Prostate gland (tissue), 2 donors: ENCODE measurements at regions not wholly inside any gene's neighbourhood (a gene's known extent, or its start where the extent isn't known, plus 50 kb on each side); places are given as distances from the start of the nearest gene placed in this dataset.
"Not testable (repeated sequence)": the region's sequence is repeated elsewhere in the genome, so short reads cannot be mapped to it uniquely, and the experiment has no call there.

ENCODE experiments used
- DNase-seq: peaks from one replicate; pipeline ENCODE4 v3.0.0-alpha.2; 2019; ENCODE audit warnings: low spot score
- H3K27ac ChIP-seq, 2 donors: fragments of 200-600 bp; sonication (generic); 2 replicates each; pipeline ENCODE4 v1.5.1; 2017 to 2019
- H3K27me3 ChIP-seq: fragments of 200-600 bp; sonication (generic); replicated peaks from 2 replicates; pipeline ENCODE4 v1.5.1; 2019; ENCODE audit not compliant: insufficient read depth
- H3K36me3 ChIP-seq, 2 donors: fragments of 200-600 bp; sonication (generic); 1 replicate in 1 of 2; 2 replicates in 1 of 2; pipeline versions ENCODE4 v1.5.1 to v1.8.1; 2017 to 2019
- H3K4me1 ChIP-seq: fragments of 200-600 bp; sonication (generic); replicated peaks from 2 replicates; pipeline ENCODE4 v1.5.1; 2019
- H3K4me3 ChIP-seq, 2 donors: fragments of 200-600 bp; sonication (generic); 2 replicates each; pipeline ENCODE4 v1.5.1; 2017 to 2019
- H3K9me3 ChIP-seq: fragments of 200-600 bp; sonication (generic); 2 replicates; pipeline ENCODE4 v1.5.1; 2017
- CTCF ChIP-seq, 4 experiments: fragments of 200-600 bp in 2 of 4; fragments of 450-650 bp in 2 of 4; sonication (generic) in 2 of 4; IDR thresholded peaks; 1 replicate in 3 of 4; 2 replicates in 1 of 4; pipeline ENCODE4 v1.5.1; 2016 to 2019; ENCODE audit warnings: antibody characterized with exemption in 4 of 4, mild to moderate bottlenecking in 2 of 4, moderate library complexity in 2 of 4
- POLR2A ChIP-seq: fragments of 450-650 bp; IDR thresholded peaks from one replicate; pipeline ENCODE4 v1.6.1; 2016; ENCODE audit warnings: antibody characterized with exemption, mild to moderate bottlenecking
- POLR2AphosphoS5 ChIP-seq: sonication (generic); formaldehyde crosslinking; IDR thresholded peaks from one replicate; pipeline ENCODE4 v1.6.1; 2017; ENCODE audit warnings: antibody characterized with exemption
- WGBS: methylation state at CpG from one replicate; pipeline ENCODE4 v1.1.5; 2018; 5-methylcytosine and 5-hydroxymethylcytosine counted together
- intact Hi-C: fragments of 100-400 bp; cut with DNase I; formaldehyde crosslinking; loops from one replicate; pipeline ENCODE4 v1.14.2; 2022

DNA sequence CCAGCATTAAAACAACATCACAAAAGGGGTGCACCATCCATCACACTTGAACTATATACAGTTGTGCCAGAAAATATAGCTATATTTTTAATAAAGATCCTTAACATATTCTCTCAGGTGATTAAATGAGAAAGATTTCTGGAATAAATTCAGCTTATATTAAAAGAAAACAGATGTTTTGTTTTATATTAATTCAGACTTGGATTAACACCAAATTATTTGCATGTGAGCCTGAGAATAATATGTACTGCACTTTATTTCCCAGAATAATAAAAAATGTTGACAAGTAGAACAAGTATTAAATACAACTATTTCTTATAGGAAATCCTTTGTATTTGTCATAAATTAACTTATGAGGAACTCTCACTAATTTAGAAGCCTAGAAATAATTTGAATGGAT lies 1467.4 kb downstream of the RAPGEF2 start:
- H3K9me3 ChIP-seq: no peaks in the 10 kb centered on the region

DNA sequence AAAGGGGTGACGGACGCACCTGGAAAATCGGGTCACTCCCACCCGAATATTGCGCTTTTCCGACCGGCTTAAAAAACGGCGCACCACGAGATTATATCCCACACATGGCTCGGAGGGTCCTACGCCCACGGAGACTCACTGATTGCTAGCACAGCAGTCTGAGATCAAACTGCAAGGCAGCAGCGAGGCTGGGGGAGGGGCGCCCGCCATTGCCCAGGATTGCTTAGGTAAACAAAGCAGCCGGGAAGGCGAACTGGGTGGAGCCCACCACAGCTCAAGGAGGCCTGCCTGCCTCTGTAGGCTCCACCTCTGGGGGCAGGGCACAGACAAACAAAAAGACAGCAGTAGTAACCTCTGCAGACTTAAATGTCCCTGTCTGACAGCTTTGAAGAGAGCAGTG lies 1471.4 kb downstream of the RAPGEF2 start:
- H3K9me3 ChIP-seq, DNase-seq, intact Hi-C loops, H3K4me1 ChIP-seq, H3K27me3 ChIP-seq, H3K4me3 ChIP-seq, H3K27ac ChIP-seq, H3K36me3 ChIP-seq: not testable (repeated sequence)
- 83% methylated on average over 18 of the region's 18 CpGs for WGBS

More for the DNA sequence above, 1467.4 kb downstream of the RAPGEF2 start:
- no peak for TF ChIP-seq POLR2A
- no peak for TF ChIP-seq POLR2AphosphoS5
- no peak for TF ChIP-seq CTCF (IDR thresholded peaks at IDR 0.05)
- intact Hi-C loops: no loop called here
- no peaks in the 10 kb centered on the region for H3K36me3 ChIP-seq
- H3K27ac ChIP-seq: no peak overlapping the region
- no peaks in the 10 kb centered on the region for H3K27me3 ChIP-seq
- H3K4me3 ChIP-seq: no peak overlapping the region
- DNase-seq: no peak
- H3K4me1 ChIP-seq: no peaks in the 10 kb centered on the region

DNA sequence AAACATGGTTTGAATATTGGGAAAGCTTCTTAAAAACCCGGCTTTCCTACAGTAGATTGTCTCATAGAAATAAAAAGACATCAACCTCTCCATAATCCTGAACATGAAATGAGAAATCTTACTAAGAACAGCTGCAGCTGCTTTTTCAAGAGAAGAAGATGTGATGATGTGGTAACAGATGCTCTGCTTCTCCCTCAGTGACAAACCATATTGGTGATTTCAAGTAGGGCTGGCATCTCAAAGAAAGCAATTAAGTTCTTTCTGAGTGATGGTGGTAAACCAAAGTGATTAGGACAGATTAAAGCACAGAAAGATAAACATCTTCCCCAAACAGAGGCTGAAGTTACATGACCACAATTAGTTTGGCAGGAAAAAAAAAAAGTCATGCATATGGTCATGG lies 1477.7 kb downstream of the RAPGEF2 start:
- WGBS: 92% methylated on average over 1 of the region's 1 CpG
- intact Hi-C loops: no loop called here
- Histone ChIP-seq H3K4me1 (no peaks in the 10 kb centered on the region), H3K27me3 (no peaks in the 10 kb centered on the region), H3K36me3 (no peaks in the 10 kb centered on the region), H3K4me3 (no peak overlapping the region), H3K27ac (no peak overlapping the region), H3K9me3 (no peaks in the 10 kb centered on the region)
- TF ChIP-seq POLR2A: no peak
- TF ChIP-seq CTCF (IDR thresholded peaks at IDR 0.05): no peak
- no peak for TF ChIP-seq POLR2AphosphoS5
- DNase-seq: no peak

DNA sequence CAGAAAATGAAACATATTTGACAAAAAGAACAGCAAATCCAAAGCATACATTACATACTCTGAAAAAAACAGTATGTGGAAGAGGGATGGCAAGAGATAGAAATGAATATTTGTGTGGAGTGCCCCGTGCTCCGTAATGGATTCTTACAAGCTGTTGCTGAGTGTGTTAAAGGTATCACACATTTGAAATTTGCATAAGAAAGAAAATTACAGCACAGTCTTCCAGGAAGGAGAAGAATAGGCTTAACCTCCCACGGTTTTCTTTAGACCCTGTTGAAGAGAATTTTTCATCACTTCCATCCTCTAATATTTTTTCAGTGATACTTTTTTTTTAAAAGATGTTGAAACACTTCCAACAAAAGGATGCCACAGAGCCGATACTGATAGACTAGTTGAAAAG lies 1489.4 kb downstream of the RAPGEF2 start:
- no peak for DNase-seq
- WGBS: 34% methylated on average over 4 of the region's 4 CpGs
- Histone ChIP-seq H3K27ac (no peak overlapping the region), H3K9me3 (no peaks in the 10 kb centered on the region), H3K4me1 (no peaks in the 10 kb centered on the region), H3K36me3 (no peaks in the 10 kb centered on the region), H3K4me3 (no peak overlapping the region), H3K27me3 (no peaks in the 10 kb centered on the region)
- intact Hi-C loops: no loop called here
- no peak for TF ChIP-seq POLR2A
- TF ChIP-seq POLR2AphosphoS5: no peak
- TF ChIP-seq CTCF (IDR thresholded peaks at IDR 0.05): no peak

DNA sequence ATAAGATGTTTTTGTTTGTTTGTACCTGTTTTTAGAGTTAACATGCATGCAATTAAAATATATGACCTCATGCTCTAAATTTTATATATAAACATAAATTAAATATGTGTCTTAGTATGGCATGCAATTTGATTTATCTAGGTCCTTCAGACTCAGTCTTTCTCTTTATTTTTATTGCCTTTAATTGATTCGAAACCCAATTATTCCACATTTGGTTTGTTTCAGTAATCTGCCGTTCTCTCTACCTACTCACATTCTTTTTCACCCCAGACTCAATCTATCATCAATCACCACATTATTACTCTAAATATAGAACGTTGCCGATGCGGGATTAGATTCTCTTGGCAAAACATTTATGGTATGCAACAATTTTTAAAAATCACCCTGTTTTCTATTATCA lies 1492.8 kb downstream of the RAPGEF2 start:
- intact Hi-C loops: no loop called here
- Histone ChIP-seq H3K4me3 (no peak overlapping the region), H3K9me3 (no peaks in the 10 kb centered on the region), H3K27me3 (no peaks in the 10 kb centered on the region), H3K27ac (no peak overlapping the region), H3K4me1 (no peaks in the 10 kb centered on the region), H3K36me3 (no peaks in the 10 kb centered on the region)
- no peak for DNase-seq
- 91% methylated on average over 5 of the region's 5 CpGs for WGBS
- TF ChIP-seq CTCF (IDR thresholded peaks at IDR 0.05) (no peak), POLR2AphosphoS5 (no peak), POLR2A (no peak)

DNA sequence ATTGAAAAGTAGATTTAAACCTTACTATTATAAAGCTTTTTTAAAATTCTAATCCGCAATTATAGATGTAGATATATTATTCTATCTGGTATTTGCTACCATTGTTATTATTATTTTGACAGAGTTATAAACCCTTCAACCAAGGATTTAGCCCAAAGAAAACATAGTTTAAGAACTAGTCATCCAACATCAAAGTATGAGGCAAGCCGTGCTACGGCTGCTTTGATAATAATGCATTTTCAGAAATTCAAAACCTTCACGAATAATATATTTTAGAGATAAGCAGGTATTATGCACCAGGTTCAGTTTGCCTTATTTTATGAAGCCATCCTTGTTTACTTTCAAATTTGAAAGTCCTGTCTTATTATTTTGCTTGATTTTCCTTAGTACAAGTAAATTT lies 1501.7 kb downstream of the RAPGEF2 start:
- H3K27ac ChIP-seq: no peak overlapping the region
- intact Hi-C loops: no loop called here
- H3K4me1 ChIP-seq: no peaks in the 10 kb centered on the region
- no peak for TF ChIP-seq POLR2AphosphoS5
- TF ChIP-seq CTCF (IDR thresholded peaks at IDR 0.05): no peak
- no peak for TF ChIP-seq POLR2A
- no peaks in the 10 kb centered on the region for H3K27me3 ChIP-seq
- WGBS: 85% methylated on average over 4 of the region's 4 CpGs
- DNase-seq: no peak
- H3K9me3 ChIP-seq: no peaks in the 10 kb centered on the region
- no peaks in the 10 kb centered on the region for H3K36me3 ChIP-seq
- H3K4me3 ChIP-seq: no peak overlapping the region
